OCI-LY3 (cell line): ENCODE measurements at regions not wholly inside any gene's neighbourhood (a gene's known extent, or its start where the extent isn't known, plus 50 kb on each side); places are given as distances from the start of the nearest gene placed in this dataset.

ENCODE experiments used
- H2AFZ ChIP-seq: fragments of 200-600, 300-600 bp; shearing (Covaris generic); 2 replicates; pipeline ENCODE4 v1.6.0; 2014; ENCODE audit warnings: antibody characterized with exemption, low read depth, low read length
- H3K27ac ChIP-seq: fragments of 200-600, 300-600 bp; sonication (generic); 2 replicates; pipeline ENCODE4 v1.5.1; 2014; ENCODE audit warnings: mild to moderate bottlenecking, low read length, moderate library complexity, mixed read lengths
- H3K27me3 ChIP-seq: fragments of 200-600, 300-600 bp; sonication (generic); 2 replicates; pipeline ENCODE4 v1.6.1; 2014; ENCODE audit warnings: low read depth, low read length, mixed read lengths
- H3K36me3 ChIP-seq: fragments of 200-600, 300-600 bp; sonication (generic); replicated peaks from 2 replicates; pipeline ENCODE3; 2014; ENCODE audit warnings: low read depth, low read length, mixed read lengths
- H3K4me1 ChIP-seq: fragments of 300-600, 200-600 bp; sonication (generic); 2 replicates; pipeline ENCODE4 v1.6.1; 2014; ENCODE audit warnings: low read length, mixed read lengths
- H3K4me2 ChIP-seq: fragments of 200-600, 300-600 bp; sonication (generic); 2 replicates; pipeline ENCODE4 v1.6.1; 2014; ENCODE audit warnings: low read length, mixed read lengths
- H3K4me3 ChIP-seq: fragments of 300-600, 200-600 bp; sonication (generic); 2 replicates; pipeline ENCODE4 v1.5.1; 2014; ENCODE audit warnings: antibody characterized with exemption, mild to moderate bottlenecking, low read length, moderate library complexity
- H3K79me2 ChIP-seq: fragments of 300-600, 200-600 bp; shearing (Covaris generic); 2 replicates; pipeline ENCODE4 v1.6.1; 2014; ENCODE audit warnings: mild to moderate bottlenecking, low read length, mixed read lengths
- H3K9ac ChIP-seq: fragments of 300-600, 200-600 bp; shearing (Covaris generic); 2 replicates; pipeline ENCODE4 v1.6.0; 2014; ENCODE audit warnings: mild to moderate bottlenecking, low read length, moderate library complexity
- H3K9me3 ChIP-seq: fragments of 200-600, 300-600 bp; shearing (Covaris generic); 2 replicates; pipeline ENCODE4 v1.6.1; 2014; ENCODE audit warnings: low read length, mixed read lengths; ENCODE audit not compliant: insufficient read depth
- H4K20me1 ChIP-seq: fragments of 200-600, 300-600 bp; sonication (generic); 2 replicates; pipeline ENCODE4 v1.6.1; 2016; ENCODE audit warnings: low read length, mixed read lengths; ENCODE audit not compliant: insufficient read depth
- EZH2phosphoT487 ChIP-seq: fragments of 200-600 bp; shearing (Covaris generic); IDR thresholded peaks from 2 replicates; pipeline ENCODE4 v1.6.1; 2018; ENCODE audit warnings: antibody characterized with exemption, mixed run types, low read depth
- TF ChIP-seq, protein P1 (sequence below): fragments of 200-600, 300-600 bp; sonication (generic); IDR thresholded peaks from 2 replicates; pipeline ENCODE4 v1.5.1; 2014; ENCODE audit warnings: antibody characterized with exemption, low read length, low read depth

DNA sequence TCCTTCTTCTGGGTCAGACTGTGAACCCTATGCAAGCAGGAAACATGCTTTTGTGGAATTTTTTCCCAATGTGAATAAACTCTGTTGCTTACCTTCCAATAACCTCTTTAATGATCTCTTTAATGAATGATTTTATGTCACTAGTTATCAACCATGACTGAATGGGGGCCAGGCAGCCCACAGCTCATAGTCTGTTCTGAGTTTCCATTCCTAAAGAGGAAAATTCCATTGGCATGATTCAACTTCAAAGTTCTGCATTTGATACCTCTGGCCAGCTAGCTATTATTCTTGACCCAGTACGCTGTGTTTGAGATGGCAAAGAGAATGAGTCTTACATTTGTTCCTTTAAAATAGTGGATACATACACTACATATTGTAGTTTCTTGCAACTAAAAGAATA, 867.8 kb upstream of the CELF2 start:
- Histone ChIP-seq H3K9ac (no peak overlapping the region), H2AFZ (no peak overlapping the region), H3K4me2 (no peak overlapping the region), H3K27ac (no peak overlapping the region), H3K9me3 (no peaks in the 10 kb centered on the region), H3K4me3 (no peak overlapping the region), H4K20me1 (no peaks in the 10 kb centered on the region), H3K4me1 (no peaks in the 10 kb centered on the region), H3K36me3 (no peaks in the 10 kb centered on the region), H3K79me2 (no peaks in the 10 kb centered on the region), H3K27me3 (no peaks in the 10 kb centered on the region)
- TF ChIP-seq, protein P1, sequence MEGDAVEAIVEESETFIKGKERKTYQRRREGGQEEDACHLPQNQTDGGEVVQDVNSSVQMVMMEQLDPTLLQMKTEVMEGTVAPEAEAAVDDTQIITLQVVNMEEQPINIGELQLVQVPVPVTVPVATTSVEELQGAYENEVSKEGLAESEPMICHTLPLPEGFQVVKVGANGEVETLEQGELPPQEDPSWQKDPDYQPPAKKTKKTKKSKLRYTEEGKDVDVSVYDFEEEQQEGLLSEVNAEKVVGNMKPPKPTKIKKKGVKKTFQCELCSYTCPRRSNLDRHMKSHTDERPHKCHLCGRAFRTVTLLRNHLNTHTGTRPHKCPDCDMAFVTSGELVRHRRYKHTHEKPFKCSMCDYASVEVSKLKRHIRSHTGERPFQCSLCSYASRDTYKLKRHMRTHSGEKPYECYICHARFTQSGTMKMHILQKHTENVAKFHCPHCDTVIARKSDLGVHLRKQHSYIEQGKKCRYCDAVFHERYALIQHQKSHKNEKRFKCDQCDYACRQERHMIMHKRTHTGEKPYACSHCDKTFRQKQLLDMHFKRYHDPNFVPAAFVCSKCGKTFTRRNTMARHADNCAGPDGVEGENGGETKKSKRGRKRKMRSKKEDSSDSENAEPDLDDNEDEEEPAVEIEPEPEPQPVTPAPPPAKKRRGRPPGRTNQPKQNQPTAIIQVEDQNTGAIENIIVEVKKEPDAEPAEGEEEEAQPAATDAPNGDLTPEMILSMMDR, result no peak
- no peak for TF ChIP-seq EZH2phosphoT487

DNA sequence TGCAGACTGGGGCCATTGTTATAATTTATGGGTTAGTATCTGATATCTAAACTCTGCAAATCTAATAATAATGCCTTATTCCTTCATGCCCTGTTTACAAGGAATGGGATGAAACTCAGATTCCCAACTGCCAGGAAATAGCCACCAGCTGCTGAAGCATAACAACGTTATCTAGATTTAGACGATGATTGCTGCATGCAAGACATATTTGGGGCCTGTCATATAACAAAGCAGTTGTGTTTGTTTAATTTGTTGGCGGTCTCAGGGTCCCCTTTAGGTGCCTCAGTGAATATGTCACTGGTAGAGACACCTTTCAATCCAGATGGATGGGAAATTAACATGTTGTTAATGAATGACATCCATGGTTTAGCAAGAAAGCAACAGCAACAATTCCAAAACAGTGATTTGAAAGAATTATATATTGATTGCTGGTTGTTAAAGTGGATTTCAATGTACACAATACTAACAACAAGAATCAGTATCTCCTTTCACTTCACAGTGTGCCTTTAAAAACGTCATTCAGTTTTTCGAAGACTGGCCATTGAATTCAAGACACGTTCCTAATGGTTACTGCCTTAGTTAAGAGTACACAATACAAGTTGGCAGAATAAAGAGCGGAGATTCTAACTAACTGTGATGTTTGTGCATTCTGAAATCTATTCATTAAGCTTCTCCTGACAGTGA, 860.6 kb upstream of the CELF2 start:
- no peak overlapping the region for H3K27ac ChIP-seq
- H3K4me2 ChIP-seq, result no peak overlapping the region
- no peak for TF ChIP-seq EZH2phosphoT487
- TF ChIP-seq, protein P1, result no peak
- H3K36me3 ChIP-seq, result no peaks in the 10 kb centered on the region
- no peaks in the 10 kb centered on the region for H3K9me3 ChIP-seq
- no peak overlapping the region for H3K4me3 ChIP-seq
- H3K9ac ChIP-seq, result no peak overlapping the region
- no peaks in the 10 kb centered on the region for H3K79me2 ChIP-seq
- H4K20me1 ChIP-seq, result no peaks in the 10 kb centered on the region
- no peaks in the 10 kb centered on the region for H3K27me3 ChIP-seq
- H2AFZ ChIP-seq, result no peak overlapping the region
- H3K4me1 ChIP-seq, result no peaks in the 10 kb centered on the region

DNA sequence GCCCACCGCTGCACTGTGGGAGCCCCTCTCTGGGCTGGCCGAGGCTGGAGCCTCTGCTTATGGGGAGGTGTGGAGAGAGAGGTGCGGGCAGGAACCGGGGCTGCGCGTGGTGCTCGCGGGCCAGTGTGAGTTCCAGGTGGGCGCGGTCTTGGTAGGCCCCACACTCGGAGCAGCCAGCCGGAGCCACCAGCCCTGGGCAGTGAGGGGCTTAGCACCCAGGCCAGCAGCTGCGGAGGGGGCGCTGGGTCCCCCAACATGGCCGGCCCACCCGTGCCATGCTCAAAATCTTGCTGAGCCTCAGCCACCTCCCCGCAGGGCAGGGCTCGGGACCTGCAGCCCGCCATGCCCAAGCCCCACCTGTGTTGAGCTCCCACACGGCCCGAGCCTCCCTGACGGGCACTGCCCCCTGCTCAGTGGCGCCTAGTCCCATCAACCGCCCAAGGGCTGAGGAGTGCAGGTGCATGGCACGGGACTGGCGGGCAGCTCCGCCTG, 856.8 kb upstream of the CELF2 start:
- H3K9ac ChIP-seq, result no peak overlapping the region
- no peaks in the 10 kb centered on the region for H3K79me2 ChIP-seq
- no peaks in the 10 kb centered on the region for H4K20me1 ChIP-seq
- H3K27ac ChIP-seq, result no peak overlapping the region
- H3K4me2 ChIP-seq, result no peak overlapping the region
- H2AFZ ChIP-seq, result no peak overlapping the region
- TF ChIP-seq, protein P1, result no peak
- TF ChIP-seq EZH2phosphoT487, result no peak
- H3K36me3 ChIP-seq, result no peaks in the 10 kb centered on the region
- H3K9me3 ChIP-seq, result no peaks in the 10 kb centered on the region
- no peak overlapping the region for H3K4me3 ChIP-seq
- no peaks in the 10 kb centered on the region for H3K27me3 ChIP-seq
- no peaks in the 10 kb centered on the region for H3K4me1 ChIP-seq

DNA sequence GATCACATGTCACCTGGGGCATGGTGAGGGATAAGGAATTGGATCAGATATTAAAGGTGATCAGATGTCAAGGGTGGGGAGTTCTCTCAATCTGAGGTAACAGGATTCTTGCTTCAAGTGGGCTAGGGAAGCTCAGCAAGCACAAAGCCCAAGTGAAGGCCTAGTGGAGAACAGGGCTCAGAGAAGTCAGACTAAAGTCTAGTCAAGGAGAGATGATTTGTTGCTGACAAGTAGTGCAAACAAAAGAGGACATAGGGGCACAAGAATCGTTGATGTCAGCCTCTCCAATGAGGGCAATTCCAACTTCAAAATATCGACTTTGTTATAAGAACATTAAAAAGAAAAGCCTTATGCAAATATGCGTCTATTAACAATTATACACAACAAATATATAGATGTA, 852.8 kb upstream of the CELF2 start:
- H3K27ac ChIP-seq, result no peak overlapping the region
- no peaks in the 10 kb centered on the region for H3K9me3 ChIP-seq
- H3K4me1 ChIP-seq, result no peaks in the 10 kb centered on the region
- H3K27me3 ChIP-seq, result no peaks in the 10 kb centered on the region
- no peaks in the 10 kb centered on the region for H3K79me2 ChIP-seq
- H2AFZ ChIP-seq, result no peak overlapping the region
- TF ChIP-seq EZH2phosphoT487, result no peak
- TF ChIP-seq, protein P1, result no peak
- H3K4me2 ChIP-seq, result no peak overlapping the region
- H3K36me3 ChIP-seq, result no peaks in the 10 kb centered on the region
- no peak overlapping the region for H3K9ac ChIP-seq
- no peaks in the 10 kb centered on the region for H4K20me1 ChIP-seq
- no peak overlapping the region for H3K4me3 ChIP-seq
